NCI-H1092 (cell line): ENCODE measurements at regions not wholly inside any gene's neighbourhood (a gene's known extent, or its start where the extent isn't known, plus 50 kb on each side); places are given as distances from the start of the nearest gene placed in this dataset.

Experiments
- DNase-seq: peaks from one replicate; lab custom pipeline; 2025; lab: John Stamatoyannopoulos, UW

DNA sequence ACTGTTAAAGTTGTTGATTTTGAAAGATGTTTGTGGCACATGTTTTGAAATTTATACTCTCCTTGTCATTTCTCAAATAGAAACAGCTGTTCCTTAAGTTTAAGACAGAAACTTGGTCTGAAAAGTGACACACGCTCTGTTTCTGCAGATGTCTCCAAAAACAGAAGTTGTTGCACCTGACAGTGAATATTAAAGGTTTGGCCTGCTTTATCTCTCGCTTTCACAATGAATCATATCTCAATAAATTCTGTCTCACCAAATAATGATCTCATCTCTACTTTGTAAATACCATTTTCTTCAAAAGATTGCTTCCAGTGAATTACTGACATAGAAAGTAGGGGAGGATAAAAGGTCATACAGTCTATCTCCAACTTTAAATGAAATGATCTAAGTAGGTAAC is 294.9 kb upstream of the SYT4 start:
- DNase-seq: no peak

DNA sequence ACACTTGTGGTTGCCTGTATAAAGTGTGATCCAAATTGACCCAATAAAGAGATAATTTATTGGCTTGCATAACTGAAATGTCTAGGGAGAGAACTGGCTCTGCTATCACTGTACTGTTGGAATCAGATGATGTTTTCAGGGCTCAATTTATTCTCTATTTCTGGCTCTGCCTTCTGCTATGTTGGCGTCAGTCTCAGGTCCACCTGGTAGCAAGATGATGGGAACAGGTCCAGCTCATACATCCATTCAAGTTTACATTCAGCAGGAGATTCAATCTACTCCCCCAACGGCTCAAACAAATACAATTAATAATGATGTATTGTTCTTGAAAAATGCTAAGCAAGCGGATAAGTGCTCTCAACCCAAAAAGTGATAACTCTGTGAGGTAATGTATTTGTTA is 297.7 kb upstream of the SYT4 start:
- DNase-seq: peak; percentile 7

DNA sequence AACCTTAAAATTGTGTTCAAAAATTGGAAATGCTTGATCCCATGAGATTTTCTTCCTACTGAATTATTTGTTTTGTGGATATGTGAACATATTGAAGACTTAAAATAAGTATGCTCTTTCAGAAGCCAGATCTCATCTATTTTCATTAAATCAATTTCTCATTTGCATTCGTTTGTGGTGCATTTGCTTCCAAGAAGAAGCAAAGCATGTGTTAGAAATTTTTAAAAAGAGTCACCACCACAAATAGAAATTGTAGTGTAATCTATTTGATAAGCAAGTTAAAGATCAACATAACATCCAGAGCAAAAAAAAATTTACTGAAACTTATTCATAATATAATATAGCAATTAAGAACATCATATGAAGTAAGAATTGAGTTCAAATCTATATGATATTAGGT is 300.9 kb upstream of the SYT4 start:
- DNase-seq: no peak

DNA sequence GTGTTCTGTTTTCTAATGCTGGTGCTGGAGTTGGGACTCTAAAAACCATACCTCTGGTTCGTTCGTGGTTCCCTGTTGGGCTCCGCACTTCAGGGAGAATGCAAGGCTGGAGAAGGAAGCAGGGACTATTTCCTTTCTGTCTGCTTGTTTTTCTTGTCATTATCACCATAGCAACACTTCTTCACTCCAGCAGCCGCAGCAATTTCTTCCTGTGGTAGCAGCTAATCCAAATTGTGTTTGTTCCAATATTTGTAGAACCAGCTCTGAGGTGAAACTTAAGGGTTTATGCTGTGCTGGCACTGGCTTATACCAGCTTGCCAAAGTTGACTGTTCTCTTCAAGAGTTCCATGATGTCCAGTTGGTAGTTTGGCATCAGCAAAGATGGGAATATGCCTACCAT is 301.4 kb upstream of the SYT4 start:
- peak; percentile 24 for DNase-seq

DNA sequence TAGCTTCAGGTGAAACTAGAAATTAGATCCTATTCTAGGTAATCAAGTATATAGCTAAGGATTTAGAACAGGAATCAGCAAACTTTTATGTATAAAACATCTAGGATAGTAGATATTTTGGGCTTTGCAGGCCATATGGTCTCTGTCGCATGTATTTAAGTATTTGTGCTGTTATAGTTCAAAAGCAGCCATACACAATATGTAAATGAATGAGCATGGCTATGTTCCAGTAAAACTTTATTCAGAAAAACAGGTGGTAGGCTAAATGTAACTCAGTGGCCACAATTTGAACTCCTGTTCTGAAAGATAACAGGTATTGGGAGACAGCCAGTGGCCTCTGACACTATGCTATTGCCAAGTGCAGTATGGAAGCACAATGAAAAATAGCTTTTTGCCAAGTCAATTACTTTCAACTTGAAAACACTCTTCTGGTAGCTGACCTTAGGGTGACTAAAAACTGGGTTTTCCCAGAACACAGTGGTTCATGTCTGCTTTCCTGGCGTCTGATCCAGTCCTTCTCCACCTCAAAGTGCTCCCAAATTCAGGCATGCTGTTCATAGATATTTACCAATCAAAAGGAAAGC is 304.7 kb upstream of the SYT4 start:
- DNase-seq: no peak

DNA sequence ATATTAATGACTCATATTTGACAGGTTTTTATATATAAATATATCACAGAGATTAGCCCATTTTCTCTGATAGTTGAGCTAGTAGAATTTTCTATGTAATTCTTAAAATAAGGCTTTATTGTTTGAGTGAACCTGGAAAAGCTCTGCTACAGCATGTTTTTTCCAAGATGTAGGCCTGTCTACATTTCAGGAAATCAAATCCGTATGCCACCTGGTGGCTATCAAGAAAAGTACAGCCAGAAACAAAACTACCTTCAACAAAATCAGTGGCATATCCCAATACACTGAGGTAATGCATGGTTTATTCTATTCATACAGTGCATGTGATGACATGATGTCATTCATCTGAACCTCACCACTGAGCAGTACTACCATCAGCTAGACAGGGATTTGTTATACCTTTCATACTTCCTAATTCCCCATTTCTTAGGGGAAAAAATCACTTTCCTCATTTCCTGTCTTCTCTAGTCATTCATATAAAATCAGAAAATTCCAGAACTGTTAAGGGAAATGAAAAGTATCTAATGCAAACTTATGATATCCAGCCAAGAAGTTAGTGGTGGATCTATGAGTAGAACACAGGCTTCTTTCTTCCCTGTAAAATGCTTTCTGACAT is 310.4 kb upstream of the SYT4 start:
- peak; percentile 41 for DNase-seq

DNA sequence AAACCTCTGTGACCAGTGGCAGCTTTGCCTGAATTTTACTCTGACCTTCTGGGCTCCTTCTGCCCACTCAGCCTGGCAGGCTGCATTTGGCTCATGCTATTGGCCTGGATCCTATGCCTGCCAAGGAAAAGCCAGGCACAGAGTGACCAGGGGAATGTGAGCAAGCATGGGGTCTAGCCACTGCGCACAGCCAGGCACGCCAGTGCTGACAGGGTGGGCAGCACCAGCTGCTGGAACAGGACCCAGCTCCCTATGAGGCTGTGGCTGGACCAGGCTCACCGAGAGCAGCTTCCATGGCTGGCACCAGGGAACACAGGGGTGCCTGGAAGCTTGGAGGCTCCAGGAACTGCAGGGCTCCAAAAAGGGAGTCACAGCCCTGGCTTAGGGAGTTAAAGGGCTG is 311.5 kb upstream of the SYT4 start:
- DNase-seq: no peak

DNA sequence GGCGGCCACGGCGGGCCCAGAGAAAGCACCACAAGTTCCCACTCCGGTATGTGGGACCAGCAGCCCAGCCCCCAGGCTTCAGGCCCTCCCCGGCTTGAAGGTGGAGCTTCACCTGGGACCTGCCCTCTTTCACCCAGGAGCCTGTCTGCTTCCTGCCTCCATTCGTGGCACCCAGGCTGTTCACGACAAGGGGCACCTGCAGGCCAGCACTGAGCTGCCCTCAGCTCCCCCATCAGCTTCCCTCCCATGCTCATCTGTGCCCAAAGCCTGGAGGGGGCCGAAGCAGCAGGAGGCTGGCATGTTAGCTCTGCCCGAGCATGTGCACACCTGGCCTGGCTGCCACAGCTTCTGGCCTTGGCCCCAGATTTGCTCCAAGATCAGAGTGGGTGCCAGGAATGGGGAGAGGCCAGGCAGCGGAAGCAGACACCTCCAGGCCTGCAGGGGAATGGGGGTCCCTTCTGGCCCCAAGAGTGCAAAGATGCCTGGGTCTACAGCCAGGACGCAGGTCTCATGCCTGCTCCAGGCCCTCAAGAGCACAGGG is 312.4 kb upstream of the SYT4 start:
- no peak for DNase-seq

DNA sequence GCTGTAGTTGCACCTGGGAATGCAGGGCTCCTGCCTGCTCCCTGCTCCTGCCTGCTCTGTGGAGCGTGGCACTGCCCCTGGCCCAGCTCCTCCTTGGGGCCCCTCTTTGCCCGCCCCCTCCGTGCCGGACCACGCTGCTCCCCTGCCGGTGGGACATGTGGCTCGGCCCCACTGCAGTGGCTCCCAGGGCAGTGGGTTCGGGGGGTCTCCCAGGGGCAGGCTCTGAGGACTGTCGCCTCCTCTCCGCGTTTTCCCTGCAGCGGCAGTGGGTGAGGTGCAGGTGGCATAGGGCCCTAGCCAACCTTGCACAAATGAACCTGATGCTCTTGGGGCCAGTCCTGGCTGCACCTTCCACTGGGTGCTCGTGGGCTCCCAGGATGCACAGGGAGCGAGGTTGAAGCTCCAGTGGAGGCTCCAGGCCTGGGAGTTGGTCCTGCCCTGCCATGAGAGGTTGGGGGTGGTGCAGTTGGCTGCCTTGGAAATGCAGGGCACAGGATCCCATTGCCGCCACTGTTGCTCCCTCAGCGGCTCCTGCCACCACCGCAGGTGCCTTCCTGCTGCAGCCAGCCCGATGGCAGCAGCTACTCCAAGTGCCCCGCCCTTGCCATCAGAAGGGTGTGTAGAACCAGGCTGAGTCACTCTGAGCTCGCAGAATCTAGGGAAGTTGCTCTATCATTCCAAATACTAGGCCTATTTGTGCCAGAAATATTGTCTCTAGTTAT is 313.1 kb upstream of the SYT4 start:
- DNase-seq: no peak

DNA sequence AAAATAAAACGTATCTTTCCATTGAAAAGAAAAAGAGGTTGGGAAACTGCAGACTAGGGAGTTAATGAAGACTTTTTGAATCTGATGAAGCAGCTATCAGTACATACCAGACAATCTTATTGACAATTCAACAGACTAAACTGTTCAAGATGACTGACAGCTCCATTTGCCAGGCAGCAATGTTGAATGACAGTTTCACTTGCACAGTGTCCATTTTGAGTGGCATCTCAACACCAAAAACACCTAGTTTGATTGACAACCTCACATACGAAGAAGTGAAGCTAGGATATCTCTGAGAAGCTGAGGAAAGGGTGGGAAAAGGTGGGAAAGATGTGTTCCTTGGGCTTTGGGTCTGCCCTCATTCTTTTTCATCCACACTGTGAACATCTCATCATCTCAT is 315.0 kb upstream of the SYT4 start:
- DNase-seq: no peak

DNA sequence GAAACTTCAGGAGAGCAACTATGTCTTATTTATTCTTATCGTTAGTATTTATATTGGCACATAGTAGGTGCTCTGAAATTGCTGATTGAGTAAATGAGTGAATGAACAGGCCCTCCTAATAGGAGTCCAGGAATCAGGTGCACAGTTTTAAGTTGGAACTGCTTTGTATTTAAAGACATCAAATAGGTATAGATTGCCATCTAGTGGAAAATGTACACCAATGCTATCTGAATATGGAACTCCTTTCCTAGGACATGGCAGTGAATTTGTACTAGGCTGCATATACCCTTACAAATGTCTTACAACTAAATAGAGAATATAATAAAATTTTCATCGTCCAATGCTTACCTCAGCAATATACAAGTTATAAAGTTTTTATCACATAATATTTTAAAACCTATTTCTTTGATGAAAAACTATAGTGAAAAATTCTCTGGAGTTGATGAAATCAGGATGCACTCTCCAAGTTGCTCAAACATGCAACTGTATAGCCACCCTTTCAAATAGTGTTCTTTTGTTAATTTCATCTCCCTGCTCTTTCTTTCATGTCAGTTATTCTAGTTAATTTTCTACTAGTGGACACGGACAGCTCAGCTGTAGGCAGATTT is 318.9 kb upstream of the SYT4 start:
- DNase-seq: no peak

DNA sequence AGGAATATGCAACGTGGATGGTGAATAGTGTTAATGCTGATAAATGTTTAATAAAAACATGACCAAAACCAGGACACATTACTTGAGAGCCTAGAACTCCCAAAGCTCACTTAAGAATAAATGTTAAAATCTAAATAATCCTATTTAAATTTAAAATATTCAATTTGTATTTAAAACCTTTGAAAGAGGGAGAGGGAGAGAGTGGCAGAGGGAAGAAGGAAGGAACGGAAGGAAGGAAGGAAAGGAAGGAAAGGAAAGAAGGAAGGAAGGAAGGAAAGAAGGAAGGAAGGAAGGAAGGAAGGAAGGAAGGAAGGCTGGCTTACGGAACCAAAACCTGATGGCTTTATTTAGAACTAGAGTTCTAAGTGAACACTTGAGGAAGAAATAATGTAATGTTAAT is 324.1 kb upstream of the SYT4 start:
- no peak for DNase-seq

DNA sequence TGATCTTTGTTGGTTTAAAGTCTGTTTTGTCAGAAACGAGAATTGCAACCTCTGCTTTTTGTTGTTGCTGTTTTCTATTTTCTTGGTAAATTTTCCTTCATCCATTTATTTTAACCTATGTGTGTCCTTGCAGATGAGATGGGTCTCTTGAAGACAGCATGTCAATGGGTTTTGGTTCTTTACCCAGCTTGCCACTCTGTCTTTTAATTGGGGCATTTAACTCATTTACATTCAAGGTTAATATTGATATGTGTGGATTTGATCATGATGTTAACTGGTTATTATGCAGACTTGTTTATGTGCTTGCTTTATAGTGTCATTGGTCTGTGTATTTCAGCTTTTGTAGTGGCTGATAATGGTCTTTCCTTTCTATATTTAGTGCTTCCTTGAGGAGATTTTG is 327.9 kb upstream of the SYT4 start:
- DNase-seq: no peak

DNA sequence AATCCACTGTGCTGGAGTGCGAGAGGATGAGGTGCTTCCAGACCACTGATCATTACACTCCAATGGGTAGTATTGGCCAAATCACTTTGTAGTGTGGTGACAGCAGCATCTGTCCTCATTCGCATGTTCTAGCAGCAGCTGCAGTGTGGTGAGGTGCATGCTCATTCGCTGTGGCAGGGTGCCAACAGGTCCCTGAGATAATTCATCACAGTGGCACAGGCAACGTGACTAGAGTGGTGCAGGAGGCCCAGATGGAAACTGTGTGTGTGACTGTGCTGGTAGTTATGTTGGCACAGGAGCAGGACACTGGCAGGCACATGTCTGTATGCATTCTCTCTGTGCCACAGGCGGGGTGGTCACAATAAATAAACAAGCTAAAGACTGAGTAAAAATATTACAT is 329.5 kb upstream of the SYT4 start:
- DNase-seq: no peak

DNA sequence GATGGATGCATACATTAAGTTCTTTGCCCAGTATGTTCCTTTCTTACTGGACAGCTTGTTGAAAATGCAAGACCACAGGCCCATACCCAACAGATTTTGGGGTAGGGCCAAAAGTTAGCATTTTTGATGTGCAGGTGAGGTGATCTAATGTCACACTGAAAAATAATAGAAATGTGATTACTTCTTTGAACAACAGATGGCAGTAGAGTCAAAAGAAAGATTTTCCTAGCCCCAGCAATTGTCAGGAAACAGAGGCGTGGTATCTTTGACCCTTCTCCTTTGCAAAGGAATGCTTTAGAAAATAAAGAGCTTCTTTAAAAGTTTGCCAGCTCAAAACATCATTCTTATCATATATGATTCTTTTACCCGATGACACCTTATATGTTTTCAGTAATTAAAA is 343.6 kb upstream of the SYT4 start:
- DNase-seq: peak; percentile 24

DNA sequence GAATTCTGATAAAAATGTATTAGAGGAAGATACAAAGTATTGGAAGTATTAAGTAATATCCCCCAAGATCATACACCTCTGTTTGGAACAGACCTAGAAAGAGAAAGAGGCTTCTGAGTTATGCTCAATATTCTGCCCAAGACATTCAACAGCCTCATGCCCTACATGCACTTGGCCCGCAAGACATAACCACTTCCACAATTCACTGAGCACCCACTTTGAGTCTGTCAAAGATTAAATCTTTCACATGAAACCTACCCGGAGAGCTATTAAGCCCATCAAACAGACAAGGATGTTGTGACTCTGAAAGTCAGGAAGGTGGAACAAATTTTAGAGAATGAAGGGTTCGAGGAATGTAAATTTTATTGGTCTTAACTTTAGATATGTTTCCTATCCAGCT is 344.7 kb upstream of the SYT4 start:
- no peak for DNase-seq

DNA sequence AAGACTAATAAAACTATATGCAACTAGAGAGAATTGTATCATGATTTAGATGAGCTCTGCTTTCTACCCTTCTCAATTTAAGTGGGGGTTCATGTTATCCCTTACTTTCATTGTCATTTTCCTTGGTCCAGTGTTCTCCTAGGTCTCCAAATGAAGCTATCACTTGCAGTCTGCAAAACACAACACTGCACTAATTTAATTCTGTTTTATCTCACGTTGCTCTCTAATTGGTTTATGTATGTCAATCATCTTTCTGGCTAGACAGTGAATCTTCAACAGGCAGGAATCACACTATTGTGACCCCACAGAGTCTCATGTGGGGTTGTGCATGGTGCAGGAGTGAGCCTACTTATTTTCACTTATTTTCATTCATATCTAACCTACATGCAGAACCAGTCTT is 348.3 kb upstream of the SYT4 start:
- no peak for DNase-seq

DNA sequence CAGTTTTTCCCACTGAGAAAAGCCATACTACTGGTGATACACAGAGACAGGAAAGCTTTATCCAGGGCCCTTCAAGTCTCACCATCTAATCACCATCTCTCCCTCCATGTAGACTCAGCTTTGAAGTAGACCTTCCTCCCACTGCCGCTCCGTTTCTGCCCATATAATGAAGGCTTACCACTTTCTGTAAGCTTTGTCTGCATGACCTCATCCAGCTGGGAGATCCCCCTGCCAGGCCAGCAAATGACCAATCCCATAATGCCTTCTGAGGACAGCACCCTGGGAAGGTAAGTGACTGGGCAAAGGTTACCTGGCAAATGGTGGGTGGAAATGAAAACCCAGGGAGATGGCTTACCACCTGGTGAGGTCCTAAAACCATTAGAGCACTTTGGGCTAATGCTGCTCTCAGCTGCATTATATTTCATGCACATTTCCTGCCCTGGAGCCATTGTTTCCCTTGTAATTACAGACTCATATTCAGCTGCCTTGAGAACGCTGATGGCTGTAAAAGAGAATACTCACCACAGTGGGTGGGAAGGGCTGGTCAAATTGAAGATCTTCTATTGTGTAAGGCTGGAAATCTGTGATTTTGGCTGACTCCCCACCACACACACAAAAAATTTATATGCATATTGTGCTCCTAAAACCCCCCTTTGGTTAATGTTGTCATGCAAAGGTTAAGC is 350.7 kb upstream of the SYT4 start:
- peak; percentile 92 for DNase-seq

DNA sequence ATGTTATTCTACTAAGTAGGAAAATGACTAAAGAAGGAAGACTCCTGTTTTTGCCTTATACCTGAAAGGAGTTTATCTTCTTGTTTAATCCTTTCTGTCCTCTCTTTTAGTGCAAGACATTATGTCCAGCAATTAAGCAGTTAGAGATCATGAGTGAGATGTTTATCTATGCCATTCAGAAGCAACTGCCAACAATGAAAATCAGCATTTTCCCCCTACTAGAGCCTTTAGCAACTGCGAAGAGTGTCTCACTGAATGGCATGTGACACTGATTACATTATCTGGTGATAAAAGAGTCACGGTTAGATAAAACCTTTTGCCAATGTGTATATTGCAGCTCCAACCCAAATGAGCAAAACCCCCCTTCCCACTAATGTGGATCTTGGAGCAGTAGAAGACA is 357.7 kb upstream of the SYT4 start:
- DNase-seq: peak; percentile 60

DNA sequence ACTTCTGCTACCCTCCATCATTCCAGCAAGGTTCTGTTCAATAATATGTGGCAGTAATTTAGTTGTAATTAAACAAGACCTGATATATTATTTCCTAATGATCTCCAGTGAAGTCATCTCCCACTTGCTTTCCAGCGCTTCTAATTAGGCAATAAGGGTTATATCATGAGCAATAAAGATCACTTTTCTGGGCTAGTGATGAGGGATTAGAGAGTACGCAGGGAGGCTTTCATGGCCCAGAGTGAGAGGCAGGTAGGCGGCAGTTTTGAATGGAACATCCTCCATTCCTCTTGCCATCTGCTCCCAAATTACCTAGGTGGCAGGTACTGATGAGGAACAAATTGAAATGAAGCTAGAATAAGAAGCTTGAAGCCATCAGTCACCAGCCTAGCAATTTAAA is 358.1 kb upstream of the SYT4 start:
- DNase-seq: no peak

DNA sequence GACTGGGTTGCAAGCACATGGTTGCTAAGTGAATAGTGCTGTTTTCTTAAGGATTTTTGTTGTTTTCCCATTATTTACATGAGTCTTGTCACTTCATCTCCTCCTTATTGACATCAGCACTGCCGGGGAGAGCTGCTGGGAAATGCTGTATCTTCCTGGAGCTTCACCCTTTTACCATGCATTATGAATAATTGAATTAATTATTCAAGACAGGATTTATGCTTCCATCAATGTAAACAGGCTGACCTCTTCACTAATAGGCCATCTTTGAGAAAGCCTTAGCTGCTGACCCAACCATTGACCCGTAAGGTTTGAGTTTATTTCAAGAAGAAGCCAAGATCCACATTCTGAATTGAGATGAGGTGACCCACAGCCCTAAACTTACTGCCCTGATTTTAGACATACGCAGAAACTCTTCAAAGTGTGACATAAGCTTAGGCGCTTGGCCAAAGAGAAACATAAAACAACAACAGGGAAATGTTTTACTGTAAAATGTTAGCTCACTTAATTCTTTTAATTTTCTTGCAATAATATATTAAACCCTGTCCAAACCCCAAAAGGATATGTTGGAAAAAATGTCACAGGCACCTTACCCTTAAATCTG is 365.5 kb upstream of the SYT4 start:
- no peak for DNase-seq

DNA sequence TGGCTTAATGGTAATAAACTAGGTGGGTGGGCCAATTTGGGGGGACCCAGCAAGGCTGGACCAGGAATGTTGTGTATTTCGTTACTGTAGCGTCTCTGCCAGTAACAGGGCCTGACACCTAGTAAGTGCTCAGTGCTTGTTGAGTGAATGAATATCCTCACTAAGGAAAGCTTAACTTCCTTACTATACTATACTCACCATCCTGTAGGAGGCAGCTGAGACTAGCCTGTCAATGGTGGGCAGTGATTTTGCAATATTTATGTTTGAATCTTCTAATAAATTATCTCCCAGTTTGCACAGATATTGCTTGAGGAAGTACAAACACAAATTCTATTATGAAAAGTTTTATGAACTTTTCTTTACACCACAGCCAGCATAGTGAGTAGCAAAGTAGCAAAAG is 370.7 kb upstream of the SYT4 start:
- DNase-seq: no peak
